HG02798 (cell line): ENCODE measurements at regions not wholly inside any gene's neighbourhood (a gene's known extent, or its start where the extent isn't known, plus 50 kb on each side); places are given as distances from the start of the nearest gene placed in this dataset.

Experiments used
- ATAC-seq: cut with Tn5 transposase; IDR thresholded peaks from one replicate; pipeline ENCODE4 v1.9.1; 2021; ENCODE audit warnings: mild to moderate bottlenecking; ENCODE audit not compliant: unreplicated experiment, poor library complexity

DNA sequence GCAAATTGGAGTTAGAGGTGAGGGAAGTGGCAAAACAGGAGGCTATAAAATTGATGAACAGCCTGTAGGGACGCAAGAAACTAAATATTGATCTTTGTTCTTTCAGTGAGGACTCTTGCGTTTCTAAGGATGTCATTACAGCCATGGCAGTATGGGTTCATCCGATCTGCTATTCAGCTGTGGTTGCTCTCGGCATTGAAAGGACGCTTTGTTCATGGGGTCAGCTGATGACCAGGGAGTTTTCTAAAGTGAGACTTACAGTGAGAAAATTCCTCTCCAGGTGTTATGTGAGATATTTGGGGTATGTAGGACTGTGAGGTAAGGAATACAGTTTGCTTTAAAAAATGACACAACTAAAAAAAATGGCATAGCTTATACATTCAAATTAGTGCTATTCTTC lies 52.7 kb upstream of the PELI1 start:
- no peak for ATAC-seq

DNA sequence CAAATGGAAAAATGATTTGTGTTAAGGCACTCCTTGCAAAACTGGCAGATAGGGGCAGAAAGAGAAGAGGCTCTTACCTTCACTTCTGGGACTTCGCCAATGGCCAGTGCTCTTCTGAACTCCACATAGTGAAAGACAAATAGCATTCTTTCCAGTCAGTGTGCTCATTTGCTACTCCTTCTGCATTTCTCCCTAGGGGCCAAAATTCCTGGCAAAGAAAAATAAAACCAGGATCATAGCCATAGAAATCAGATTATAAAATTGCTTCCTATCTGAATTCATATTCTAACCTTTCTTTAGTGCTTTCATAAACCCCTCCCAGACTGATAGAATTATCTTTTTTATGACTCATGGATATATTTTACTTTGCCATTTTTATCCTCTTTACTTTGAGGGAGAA lies 56.9 kb upstream of the PELI1 start:
- no peak for ATAC-seq

DNA sequence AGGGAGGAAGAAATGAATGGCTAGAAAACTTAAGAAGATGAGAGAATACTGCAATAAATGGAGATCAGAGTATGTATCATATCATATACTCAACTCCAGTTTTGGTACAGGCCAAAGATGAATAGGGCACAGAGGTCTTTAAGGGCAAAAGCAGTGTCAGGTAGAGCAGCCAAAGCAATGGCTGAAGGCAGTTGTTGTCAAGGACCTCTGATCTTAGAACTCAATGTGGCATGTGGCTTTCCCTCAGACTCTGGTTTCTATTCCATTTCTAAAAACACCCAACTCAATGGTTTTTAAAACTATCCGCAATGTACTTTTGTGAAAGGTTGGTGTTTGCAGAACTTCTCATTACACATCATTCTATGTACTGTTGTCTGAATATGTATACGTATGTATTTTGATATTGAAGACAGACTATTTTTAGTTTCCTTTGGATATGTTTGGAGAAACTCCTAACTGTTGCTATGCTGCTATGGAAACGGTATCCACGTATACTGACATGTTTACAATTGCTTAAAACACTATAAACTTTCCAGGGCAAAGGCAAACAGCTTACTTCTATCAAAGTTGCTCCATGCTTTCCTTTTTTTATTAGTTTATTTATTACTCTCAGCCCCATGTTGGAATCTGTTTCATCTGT lies 58.1 kb upstream of the PELI1 start:
- ATAC-seq, result no peak

DNA sequence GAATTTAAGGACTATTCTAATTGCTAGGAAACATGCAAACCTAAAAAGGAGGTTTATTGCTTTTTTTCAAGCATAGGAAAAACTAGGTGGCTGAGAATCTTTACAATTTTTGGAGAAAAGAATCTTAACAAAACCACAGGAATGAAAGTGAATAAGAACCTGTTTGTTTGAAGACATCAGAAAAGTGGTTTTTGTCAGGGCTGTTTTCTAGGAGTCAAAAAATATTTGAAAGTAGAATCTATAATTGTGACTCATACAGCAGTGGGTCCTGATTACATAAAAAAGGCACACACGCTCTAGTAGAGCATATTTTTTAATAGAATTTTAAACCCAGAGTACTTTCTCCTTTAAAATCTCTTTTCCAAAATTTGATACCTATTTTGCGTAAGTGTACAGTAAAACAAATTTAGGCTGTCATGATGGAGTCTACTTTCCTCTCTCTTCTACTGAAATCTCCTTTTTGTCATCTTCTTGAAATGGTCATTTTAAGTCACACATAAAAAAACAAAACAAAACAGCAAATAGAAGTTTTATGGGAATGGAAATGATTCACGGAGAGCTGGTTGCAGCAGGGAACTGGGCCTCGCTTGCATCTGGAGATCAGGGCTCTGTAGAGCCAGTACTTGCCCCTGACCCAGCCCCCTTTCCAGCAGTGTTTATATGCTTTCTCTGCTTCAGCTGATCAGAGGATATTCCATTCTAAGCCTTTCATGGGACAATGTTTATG lies 59.1 kb upstream of the PELI1 start:
- no peak for ATAC-seq

DNA sequence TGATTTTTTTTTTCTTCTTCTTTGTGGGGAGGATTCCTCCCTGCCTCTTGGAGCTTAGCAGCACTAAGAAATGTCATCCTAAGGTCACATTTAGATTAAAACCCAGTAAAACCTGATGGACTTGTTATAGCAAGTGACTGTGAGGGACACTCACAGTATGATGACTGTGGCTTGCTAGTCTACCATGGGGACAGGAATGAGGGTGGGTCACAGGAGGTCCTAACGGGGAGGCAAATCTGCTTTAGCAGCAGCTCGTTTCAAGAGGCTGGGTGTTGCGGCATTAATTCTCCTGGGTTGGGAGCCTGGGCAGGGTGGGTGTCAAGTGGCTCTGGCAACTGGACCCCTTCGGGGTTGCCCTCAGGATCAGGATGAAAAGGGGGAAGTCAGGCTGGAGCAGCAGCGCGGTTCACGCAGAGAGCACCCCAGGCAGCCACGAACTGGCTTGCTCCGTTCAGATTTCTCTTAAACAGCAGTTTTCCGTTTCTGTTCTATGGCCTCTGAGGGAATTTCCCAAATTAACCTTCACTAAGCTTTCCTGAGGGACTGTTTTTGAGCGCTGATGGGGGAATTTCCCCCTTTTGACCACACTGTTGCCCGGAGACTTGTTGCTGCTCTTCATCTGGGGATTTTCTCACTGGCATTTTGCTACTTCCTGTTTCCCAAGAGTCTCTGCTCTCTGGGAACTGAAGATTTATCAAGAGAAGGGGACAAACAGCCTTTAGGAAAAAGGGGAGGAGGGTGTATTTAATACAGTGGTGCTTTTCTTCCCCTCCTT lies 59.8 kb upstream of the PELI1 start:
- ATAC-seq, result peak; percentile 75

DNA sequence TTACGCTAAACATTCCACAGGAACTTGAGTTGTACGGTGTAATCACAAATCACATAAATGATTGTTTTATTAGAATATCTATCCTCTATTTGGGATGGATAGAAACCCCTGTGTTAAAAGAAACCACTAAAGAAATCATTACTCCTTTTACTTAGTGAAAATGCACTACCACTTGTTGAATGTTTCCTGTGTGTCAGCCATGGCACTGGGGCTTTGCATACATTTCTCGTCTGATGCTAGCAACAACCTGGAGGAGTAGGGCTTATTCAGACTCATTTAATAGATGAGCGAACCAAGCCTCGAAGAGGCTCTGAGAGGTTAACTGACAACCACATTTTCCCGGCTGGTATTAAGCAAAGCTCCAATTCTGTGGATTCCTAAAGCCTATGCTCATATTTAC lies 60.5 kb upstream of the PELI1 start:
- no peak for ATAC-seq

DNA sequence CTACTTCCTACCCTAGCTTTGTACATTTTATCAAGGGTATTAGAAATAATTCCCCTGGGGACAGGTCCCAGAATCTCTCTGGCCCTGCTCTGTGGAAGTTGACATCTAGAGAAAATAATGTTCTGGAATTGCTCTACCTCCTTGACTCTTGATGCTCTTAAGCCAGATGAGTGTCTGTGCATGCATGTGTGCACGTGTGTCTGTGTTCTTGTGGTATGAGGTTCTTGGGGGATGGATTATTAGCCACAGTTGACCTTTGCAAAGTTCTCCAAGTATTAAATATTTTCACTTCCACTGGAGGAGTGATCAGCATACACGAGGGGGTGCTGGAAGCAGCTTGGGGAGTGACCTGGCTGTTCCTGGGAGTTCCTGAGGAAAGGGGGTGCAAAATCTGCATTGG lies 61.2 kb upstream of the PELI1 start:
- ATAC-seq, result no peak

DNA sequence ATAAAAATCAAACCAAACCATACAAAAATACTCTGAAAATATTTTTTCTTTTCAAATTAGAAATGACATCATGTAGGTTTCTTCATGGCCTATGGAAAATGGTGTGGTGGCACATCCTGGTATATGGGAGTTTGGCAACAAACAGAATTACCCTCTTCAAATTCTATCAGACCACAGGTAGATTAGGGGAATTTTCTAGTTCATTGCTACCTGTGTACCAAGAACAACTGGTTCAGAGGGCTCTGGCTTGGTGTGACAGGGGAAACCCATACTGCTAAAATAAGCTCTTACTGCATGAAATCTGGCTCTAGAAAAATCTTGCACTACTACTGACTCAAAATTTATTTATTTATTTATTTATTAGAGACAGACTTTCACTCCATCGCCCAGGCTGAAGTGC lies 63.4 kb upstream of the PELI1 start:
- no peak for ATAC-seq

DNA sequence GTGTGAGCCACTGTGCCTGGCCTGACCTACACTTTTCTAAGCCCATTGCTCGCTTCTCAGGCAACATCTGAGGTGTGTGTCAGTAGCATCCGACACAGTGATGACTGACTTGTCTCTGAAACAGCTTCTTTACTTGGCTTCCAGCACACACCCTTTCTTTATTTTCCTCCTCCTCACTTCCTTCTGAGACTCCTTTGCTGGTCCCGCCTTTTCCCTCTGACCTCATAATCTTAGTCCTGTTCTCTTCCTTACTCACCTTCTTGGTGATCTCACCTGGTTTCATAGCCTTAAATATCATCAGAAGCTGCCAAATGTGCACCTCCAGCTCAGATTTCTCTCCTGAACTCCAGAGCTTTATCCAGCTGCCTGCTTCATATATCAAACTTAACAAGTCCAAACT lies 66.6 kb upstream of the PELI1 start:
- ATAC-seq, result no peak

DNA sequence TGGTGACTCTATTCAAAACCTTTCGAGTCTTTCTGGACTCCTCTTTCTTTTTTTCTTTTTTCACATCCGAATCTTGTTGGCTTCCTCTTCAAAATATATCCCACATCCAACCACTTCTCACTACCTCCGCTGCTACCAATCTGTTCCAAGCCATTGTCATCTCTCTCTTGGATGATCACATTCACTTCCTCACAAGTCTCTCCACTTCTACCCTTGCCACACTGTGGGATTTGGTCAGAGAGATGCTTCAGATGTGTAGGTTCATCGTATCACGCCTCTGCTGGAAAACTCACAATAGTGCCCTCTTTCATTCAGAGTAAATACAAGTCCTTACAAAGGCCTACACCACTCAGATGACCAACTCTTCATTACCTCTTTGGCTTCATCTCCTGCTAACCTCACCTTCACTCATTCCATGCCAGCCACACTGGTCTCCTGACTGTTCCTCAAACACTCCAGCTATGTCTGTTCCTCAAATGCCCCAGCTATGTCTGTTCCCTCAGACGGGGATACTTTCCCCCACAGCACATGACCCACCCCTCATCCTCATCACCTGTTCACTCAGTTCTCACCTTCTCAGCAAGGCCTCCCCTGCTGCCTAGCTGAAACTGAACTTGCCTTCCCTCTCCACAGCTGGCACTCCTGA lies 67.2 kb upstream of the PELI1 start:
- ATAC-seq, result no peak

DNA sequence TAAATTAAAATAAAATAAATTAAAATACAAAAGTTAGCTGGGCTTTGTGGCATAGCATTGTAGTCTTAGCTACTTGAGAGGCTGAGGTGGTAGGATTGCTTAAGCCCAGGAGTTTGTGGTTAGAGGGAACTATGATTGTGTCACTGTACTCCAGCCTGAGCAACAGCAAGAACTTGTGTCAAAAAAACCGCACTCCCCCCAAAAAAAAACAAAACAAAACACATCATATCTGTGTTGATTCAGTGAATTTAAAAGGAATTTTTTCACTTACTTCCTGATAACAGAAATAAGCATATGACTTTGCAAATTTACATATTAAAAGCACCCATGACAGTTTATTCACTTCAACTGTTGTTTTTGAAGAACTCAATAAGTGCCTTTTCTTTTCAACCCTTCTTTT lies 68.1 kb upstream of the PELI1 start:
- ATAC-seq, result no peak

DNA sequence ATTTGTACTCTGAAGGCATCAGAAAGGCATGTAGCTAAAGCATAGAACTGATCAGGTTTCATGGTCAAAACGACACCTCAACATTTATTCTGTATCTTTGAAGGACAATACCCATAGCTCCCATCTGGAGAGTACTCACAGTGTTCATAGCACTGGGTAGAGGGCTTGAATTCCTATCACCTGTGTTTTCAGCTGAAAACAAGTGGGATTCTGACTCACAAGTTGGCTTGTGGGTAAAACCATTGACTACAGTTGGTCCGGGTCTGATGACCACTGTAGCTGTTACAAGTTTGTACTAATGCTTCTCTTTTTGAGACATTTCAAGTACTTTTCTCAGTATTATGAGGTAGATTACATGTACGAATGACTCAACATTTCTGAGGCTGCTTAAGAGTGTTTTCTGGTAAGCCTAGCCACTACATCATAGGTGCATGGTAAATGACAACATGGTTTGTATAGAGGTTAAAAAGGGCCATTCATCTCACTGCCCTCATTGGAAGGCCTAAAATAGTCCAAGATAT lies 68.6 kb upstream of the PELI1 start:
- peak; percentile 28 for ATAC-seq

DNA sequence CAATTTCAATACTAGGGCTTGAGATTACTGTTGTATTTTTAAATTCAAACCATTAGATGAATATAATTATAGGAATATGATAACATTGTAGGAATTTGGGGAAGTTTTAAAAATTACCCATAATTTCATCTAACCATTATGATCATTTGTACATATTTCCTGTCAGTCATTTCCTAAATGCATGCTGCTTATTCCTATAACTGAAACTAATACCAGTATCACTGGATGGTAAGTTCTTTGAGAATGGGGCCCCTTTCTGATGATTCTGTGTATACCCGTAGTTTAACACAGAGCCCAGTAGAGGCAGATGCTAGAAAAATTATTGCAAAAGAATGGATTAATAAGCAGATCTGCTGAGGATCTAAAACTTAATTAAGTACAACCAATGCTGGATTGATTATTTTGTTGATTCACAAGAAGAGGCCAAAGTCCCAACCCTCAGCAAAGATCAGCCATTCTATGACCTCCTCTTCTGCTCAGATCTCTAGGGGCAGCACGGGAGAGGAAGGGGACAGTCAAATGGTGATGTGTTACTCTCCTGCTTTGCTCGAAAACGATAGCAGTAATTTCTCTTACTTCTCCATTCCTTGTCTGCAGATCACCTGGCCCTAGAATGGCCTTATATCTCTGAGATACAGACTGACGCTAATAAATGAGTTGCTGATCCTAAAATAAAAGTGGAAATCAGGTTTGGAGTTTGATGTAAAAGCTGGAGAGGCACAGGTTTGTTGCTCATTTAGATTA lies 69.5 kb upstream of the PELI1 start:
- peak; percentile 45 for ATAC-seq

DNA sequence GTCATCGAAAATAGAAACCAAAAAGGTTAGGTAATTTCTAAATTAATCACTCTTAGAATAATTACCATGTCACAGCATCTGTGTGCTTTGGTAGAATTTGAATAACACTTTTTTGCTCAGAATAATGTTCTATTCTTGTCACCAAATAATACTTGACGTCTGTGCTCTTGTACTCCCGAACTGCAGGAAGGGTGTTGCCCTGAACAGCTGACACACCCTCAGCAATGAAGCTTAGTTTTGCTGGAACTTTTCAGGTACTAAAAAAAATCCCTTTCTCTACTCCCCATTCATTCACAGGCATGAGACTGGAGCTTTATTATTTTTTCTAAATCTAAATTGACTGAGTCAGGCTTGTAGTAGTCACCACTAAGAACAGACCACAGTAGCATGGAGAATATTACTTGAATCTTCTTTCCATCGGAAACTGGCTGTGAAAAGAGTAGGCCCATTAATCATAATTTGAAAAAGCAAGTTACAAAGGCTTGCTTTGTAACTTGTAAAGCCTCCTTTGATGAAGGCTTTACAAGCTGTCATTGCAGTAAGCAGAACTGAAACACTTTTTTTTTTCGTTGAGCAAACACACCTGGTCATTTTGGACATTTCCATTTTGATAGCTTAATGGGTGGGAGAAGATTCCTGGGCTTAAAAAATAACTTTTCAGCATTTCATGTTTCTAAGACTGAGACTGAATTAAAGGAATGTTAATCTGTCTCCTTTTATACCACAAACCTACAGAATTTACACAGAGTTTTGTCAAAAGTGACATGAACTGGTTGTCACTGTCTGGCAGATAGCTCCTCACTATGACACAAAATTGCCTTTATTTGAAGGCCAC lies 70.3 kb upstream of the PELI1 start:
- ATAC-seq, result peak; percentile 69

DNA sequence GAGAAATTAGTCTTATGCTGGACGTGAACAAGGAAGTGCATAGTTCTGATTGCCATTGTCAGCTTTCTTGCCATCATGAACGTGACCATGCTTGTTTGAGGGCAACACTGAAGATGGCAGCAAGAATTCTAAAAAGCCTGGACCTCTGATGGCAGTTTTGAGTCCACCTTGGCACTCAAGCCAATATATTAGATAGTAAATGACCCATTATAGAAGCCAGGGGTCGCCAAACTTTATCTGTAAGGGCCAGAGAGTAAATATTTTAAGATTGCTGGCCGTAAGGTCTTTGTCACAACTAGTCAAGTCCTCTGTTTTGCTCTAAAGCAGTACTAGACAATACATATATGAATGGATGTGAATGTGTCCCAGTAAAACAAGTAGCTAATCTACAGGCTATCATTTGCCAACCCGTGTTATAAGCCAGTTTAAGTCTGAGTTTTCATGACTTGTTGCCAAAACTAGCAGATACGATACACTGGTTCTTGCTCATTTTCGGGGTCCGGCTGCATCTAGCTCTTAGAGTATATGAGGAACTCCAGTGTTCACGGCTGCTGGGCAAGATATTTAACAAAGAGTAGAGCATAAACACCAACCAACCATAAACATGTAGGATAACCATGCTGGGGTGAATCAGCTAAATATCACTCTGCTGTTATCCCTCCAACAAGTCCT lies 73.1 kb upstream of the PELI1 start:
- ATAC-seq, result no peak

DNA sequence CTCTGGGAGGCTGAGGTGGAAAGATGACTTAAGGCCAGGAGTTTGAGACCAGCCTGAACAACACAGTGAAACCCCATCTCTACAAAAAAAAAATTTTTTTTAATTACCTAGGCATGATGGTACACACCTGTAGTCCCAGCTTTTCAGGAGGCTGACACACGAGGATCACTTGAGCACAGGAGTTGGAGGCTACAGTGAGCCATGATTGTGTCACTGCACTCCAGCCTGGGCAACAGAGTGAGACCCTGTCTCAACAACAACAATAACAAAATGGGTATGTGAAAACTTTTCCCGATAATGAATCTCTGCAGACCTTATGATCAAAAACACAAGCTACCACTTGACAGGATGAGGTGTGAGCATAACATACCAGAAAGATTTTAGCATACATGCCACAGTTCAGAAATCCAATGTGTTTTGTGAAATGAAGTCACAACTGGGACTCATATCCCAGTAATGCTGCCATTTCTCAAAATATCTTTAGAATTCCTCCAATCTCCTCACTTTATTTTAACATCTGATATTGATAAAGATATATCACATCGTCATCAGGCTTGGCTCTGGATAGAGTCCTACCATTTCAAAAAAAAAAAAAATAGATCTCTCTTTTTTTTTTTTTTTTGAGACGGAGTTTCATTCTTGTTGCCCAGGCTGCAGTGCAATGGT lies 74.0 kb upstream of the PELI1 start:
- ATAC-seq, result no peak

DNA sequence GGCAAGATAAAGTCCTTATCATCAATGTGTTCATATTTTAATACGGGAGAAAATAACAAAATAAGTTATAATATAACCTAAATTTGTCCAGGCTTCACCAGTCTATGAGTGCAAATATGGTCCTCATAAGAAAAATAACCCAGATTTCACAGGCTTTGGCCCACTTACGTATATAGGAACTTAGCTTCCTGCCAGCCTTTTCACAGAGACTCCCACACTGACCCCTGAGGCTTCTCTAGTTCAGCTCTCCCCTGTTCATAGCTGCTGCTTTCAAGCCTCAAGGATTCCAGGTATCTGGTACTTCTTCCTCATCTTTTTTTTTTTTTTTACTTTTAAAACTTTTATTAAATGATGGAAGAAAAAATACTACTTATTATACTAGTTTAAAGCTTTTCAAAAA lies 74.9 kb upstream of the PELI1 start:
- ATAC-seq, result no peak

DNA sequence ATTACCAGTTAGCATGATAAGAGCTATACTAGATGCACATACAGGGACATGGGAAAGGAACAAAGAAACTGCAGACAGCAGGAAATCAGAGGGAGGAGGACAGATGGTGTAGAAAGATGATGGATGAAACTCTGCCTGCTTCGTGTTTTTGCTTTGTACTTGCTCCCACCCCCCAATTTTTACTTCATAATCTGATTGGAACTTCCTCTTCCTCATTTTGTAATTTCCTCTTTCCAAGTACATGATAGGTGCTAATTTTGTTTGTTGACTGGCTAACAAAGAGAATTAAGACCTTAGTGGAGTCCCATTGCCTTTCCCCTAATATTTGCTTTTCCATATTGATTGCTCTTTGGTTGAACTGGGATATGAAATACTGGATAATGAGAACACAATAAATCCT lies 76.0 kb upstream of the PELI1 start:
- ATAC-seq, result no peak
